ENCODE measurements at regions not wholly inside any gene's neighbourhood (a gene's known extent, or its start where the extent isn't known, plus 50 kb on each side); places are given as distances from the start of the nearest gene placed in this dataset.

DNA sequence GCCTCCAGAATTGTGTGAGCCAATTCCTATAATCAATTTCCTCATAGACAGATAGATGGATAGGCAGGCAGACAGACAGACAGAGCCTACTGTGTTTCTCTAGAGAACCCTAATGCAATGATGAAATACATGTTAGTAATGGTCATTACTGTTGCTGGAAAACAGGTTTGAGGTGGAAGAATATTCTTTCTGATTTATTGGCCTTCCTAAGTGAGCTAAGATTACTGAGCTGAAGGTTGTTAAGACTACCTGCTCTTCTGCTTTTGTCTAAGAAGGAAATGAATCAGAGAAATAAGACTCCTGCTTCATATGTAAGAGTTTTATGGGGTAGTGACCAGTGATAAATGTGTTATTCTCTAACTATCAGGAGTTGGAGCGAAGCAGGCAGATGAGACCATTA is 219.9 kb downstream of the ELAVL2 start:
- Mint-ChIP-seq H3K27ac (no peak overlapping the region), H3K9me3 (no peaks in the 10 kb centered on the region), H3K4me1 (no peaks in the 10 kb centered on the region), H3K4me3 (no peak overlapping the region), H3K27me3 (no peaks in the 10 kb centered on the region), H3K36me3 (no peaks in the 10 kb centered on the region)
- no peak for ATAC-seq

DNA sequence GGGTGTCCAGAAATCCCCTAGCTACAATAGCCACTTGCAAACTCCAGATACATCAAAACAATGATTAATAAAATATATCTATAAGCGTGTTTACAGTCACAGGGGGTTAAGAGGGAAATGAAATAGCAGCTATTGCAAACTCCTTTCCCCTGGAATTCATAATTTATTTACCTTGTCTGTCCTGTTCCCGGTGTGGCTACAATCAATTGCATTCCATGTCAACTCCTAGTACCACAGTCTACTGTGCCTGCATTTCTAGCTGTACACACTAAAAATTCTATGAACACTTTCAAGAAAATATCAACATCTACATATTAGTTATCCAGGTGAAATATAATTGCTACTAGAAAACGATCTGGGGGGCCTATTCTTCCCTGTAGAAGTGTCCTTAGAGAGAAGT is 217.6 kb downstream of the ELAVL2 start:
- H3K9me3 Mint-ChIP-seq: no peaks in the 10 kb centered on the region
- ATAC-seq: no peak
- H3K4me1 Mint-ChIP-seq: no peaks in the 10 kb centered on the region
- no peak overlapping the region for H3K27ac Mint-ChIP-seq
- no peak overlapping the region for H3K4me3 Mint-ChIP-seq
- no peaks in the 10 kb centered on the region for H3K27me3 Mint-ChIP-seq
- H3K36me3 Mint-ChIP-seq: no peaks in the 10 kb centered on the region

DNA sequence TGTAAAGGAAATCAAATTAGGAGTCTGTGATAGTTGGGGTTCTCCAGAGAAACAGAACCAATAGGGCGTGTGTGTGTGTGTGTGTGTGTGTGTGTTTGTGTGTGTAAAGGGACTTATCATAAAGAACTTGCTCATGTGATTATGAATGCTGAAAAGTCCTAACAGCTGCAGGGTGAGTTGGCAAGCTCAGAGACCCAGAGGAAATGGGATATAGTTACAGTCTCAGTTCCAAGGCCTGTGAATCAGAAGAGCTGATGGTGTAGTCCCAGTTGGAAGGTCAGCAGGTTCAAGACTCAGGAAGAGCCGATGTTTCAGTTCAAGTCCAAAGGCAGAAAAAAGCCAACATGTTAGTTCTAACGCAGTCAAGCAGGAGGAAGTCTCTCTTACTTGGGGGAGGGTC is 214.2 kb downstream of the ELAVL2 start:
- no peaks in the 10 kb centered on the region for H3K36me3 Mint-ChIP-seq
- no peaks in the 10 kb centered on the region for H3K4me1 Mint-ChIP-seq
- H3K9me3 Mint-ChIP-seq: no peaks in the 10 kb centered on the region
- no peak for ATAC-seq
- no peak overlapping the region for H3K4me3 Mint-ChIP-seq
- no peak overlapping the region for H3K27ac Mint-ChIP-seq
- no peaks in the 10 kb centered on the region for H3K27me3 Mint-ChIP-seq

DNA sequence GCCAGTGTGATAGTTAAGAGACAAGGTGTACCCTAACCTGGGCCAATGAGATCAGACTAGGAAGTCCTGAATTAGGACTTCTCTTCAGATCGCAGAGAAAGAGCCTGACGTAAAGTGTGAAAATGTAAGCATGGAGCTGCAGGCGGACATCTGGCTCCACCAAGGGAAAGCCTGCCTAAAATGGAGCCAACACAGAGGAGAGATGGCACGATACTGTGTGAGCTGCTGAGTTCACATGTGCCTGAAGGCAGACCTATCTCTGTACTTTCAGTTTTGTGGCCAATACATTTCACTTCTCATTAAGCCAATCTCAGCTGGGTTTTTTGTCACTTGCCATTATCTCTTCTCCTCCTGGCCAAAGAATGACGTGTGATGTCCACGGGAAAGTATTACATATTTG is 210.5 kb downstream of the ELAVL2 start:
- H3K4me1 Mint-ChIP-seq: no peaks in the 10 kb centered on the region
- no peak for ATAC-seq

DNA sequence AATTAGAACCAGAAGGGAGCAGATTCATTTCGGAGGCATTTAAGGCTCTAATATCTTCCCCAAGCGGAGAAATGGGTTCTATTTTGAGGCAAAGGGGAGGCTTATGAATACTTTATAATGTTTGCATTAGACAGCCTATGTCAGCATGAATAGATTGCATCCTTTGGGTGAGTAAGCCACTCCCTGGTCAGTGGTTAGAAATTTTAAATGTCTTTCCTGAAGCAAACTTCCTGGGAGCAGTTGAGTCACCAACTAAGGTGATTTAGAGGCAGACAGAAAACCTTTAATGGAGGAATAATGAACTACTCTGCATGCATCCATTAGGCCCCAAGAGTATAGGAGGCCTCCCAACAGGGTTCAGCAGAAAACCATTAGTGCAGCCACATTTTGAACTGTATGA is 204.9 kb downstream of the ELAVL2 start:
- no peak for ATAC-seq
- H3K36me3 Mint-ChIP-seq: no peaks in the 10 kb centered on the region

More for the DNA sequence above, 210.5 kb downstream of the ELAVL2 start:
- H3K9me3 Mint-ChIP-seq: no peaks in the 10 kb centered on the region
- no peaks in the 10 kb centered on the region for H3K27me3 Mint-ChIP-seq
- H3K4me3 Mint-ChIP-seq: no peak overlapping the region
- H3K36me3 Mint-ChIP-seq: no peaks in the 10 kb centered on the region
- H3K27ac Mint-ChIP-seq: no peak overlapping the region

DNA sequence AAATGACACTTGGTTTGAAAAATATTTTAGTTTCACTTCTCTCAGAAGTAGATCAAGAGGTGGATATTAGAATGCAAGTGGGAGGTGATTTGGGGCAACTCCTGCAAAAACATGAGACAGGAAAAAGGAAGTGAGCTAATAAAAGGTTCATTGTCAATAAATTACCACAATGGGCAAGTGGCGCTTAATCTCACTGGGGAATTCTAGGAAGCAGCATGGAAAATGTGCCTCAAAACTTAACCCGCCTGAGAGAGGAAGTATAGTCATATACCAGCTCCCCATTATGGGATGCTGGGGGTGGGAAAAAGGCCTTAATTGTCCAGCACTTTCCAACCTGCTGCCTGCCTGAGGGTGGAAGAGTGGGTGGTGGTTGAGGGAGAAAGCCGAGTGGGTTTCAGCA is 204.1 kb downstream of the ELAVL2 start:
- Mint-ChIP-seq H3K9me3 (peaks cover 4% of the 10 kb centered on the region), H3K27ac (no peak overlapping the region), H3K36me3 (no peaks in the 10 kb centered on the region), H3K4me1 (no peaks in the 10 kb centered on the region), H3K4me3 (no peak overlapping the region), H3K27me3 (no peaks in the 10 kb centered on the region)
- ATAC-seq: no peak

More for the DNA sequence above, 204.9 kb downstream of the ELAVL2 start:
- H3K27ac Mint-ChIP-seq: no peak overlapping the region
- H3K27me3 Mint-ChIP-seq: no peaks in the 10 kb centered on the region
- peaks cover 4% of the 10 kb centered on the region for H3K9me3 Mint-ChIP-seq
- H3K4me3 Mint-ChIP-seq: no peak overlapping the region
- no peaks in the 10 kb centered on the region for H3K4me1 Mint-ChIP-seq

DNA sequence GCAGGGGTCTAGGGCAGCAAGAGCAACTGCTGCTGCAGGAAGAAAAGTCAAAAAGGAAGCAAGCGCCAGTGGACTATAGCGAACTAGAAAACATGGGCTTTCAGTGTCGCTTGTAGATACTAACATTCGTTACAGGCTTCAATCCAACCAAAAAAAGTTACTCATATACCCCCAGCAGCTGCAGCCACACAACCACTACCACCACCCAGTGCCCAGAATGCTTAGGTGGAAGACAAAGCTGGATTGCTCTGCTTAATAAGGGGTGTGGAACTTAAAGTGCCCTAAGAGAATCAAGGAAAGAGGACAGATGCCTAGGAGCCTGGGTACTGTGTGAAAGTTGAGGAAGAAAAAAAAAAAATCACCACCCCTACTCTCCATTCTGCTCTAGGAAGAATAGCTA is 203.6 kb downstream of the ELAVL2 start:
- ATAC-seq: no peak
- no peaks in the 10 kb centered on the region for H3K27me3 Mint-ChIP-seq
- H3K27ac Mint-ChIP-seq: no peak overlapping the region
- no peaks in the 10 kb centered on the region for H3K4me1 Mint-ChIP-seq
- H3K36me3 Mint-ChIP-seq: no peaks in the 10 kb centered on the region
- H3K4me3 Mint-ChIP-seq: no peak overlapping the region
- peaks cover 4% of the 10 kb centered on the region for H3K9me3 Mint-ChIP-seq

DNA sequence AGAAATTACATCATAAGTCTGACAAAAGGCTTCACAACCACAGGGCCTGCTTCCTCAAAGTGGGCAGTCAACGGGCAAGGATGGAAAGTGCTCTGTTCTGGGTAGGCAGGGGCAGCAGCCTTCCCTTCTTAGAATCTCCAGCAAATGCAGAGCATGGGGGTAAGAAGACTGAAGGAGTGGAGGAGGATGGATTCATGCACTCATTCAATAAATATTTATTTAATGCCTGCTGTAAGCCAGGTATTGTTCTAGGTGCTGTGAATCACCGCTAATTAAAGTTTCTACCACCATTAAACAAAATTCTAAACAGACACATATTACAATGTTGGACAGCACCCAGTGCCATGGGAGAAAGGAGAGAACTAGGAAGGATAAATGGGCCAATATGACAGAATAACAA is 195.6 kb downstream of the ELAVL2 start:
- no peaks in the 10 kb centered on the region for H3K4me1 Mint-ChIP-seq
- ATAC-seq: no peak
- no peaks in the 10 kb centered on the region for H3K9me3 Mint-ChIP-seq
- H3K27ac Mint-ChIP-seq: no peak overlapping the region
- no peaks in the 10 kb centered on the region for H3K36me3 Mint-ChIP-seq
- no peaks in the 10 kb centered on the region for H3K27me3 Mint-ChIP-seq
- no peak overlapping the region for H3K4me3 Mint-ChIP-seq

DNA sequence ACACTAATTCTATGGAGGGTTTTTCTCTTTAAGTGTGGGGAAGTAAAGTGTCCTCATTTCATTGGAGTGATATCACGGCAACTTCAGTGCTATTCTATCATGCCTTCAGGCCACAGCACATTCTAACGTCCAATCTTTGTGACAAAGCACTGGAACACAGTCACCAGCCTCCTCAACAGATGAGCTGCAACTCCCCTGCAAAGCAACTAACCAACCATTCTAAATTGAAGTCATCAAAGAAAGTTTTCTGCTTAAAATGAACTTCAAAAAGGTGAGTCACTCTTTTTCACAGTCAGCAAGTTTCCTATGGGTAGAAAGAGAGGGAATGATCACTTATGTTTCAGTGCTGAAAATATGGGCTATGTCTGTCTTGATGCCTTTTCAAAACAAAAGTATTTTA is 190.8 kb downstream of the ELAVL2 start:
- Mint-ChIP-seq H3K4me1 (no peaks in the 10 kb centered on the region), H3K27me3 (no peaks in the 10 kb centered on the region), H3K9me3 (no peaks in the 10 kb centered on the region), H3K36me3 (no peaks in the 10 kb centered on the region), H3K4me3 (no peak overlapping the region), H3K27ac (no peak overlapping the region)
- no peak for ATAC-seq

DNA sequence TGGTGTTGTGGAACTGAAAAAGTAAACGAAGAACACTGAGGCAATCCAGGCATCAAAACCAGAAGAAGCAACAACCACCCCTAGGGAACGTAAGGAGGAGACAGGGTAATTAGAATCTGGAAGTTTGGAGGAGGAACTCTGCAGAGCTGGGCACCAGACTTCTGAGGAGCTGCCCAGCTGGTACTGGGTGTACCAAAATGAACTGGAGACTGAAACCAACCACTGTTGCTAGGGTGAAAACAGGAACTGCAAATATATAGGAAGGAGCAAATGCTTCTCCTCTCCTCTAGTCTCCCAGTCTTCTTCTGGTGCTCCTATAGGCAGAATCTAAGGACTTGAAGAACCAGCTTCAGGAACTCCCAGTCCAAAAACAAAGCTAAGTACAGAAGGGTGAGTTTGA is 189.8 kb downstream of the ELAVL2 start:
- no peaks in the 10 kb centered on the region for H3K9me3 Mint-ChIP-seq
- H3K36me3 Mint-ChIP-seq: no peaks in the 10 kb centered on the region
- H3K27me3 Mint-ChIP-seq: no peaks in the 10 kb centered on the region
- no peak for ATAC-seq
- H3K4me1 Mint-ChIP-seq: no peaks in the 10 kb centered on the region
- H3K4me3 Mint-ChIP-seq: no peak overlapping the region
- H3K27ac Mint-ChIP-seq: no peak overlapping the region

DNA sequence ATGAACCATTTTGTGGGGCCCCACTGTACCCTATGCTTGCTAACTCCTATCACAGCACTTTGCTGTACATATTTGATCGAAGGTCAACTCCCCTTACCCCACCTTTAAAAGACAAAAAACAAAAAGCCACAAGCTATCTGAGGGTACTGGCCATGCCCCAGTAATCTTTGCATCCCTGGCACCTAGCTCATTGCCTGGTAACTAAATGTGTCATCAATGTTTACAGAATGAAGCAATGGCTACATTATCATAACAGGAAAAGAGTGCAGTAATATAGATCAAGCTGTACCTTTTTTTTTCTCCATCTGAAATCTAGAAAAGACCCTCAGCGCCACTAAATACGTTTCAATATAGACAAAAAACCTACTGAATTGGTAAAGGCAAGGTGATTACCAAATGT is 188.0 kb downstream of the ELAVL2 start:
- ATAC-seq: no peak
- no peak overlapping the region for H3K4me3 Mint-ChIP-seq
- peaks cover 3% of the 10 kb centered on the region for H3K9me3 Mint-ChIP-seq
- H3K27ac Mint-ChIP-seq: no peak overlapping the region
- no peaks in the 10 kb centered on the region for H3K27me3 Mint-ChIP-seq
- H3K4me1 Mint-ChIP-seq: no peaks in the 10 kb centered on the region
- H3K36me3 Mint-ChIP-seq: no peaks in the 10 kb centered on the region

DNA sequence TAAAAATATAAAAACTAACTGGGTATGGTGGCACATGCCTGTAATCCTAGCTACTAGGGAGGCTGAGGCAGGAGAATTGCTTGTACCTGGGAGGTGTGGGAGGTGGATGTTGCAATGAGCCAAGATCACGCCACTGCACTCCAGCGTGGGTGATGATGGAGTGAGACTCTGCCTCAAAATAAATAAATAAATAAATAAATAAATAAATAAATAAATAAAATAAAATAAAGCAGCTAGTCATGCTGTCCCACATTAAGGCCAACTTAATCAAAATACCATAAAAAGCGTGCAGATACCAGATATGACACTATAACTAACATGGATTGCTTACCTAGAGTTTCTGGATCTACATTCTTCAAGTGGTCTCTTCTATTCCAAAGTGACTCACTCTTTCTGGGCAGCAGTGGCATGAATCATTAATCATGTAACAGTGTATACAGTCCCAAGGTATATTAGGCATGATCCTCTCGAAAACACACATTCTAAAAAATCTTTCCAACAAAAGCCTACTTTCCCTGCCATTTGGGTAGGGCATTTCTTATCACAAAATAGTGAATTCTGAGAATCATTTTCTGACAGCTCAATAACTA is 187.1 kb downstream of the ELAVL2 start:
- no peaks in the 10 kb centered on the region for H3K4me1 Mint-ChIP-seq
- no peaks in the 10 kb centered on the region for H3K36me3 Mint-ChIP-seq
- no peak overlapping the region for H3K27ac Mint-ChIP-seq
- peaks cover 5% of the 10 kb centered on the region for H3K9me3 Mint-ChIP-seq
- ATAC-seq: no peak
- H3K27me3 Mint-ChIP-seq: no peaks in the 10 kb centered on the region
- H3K4me3 Mint-ChIP-seq: no peak overlapping the region

Data from stimulated activated memory B cell treated with anti-CD40 and anti-IgM and Interleukin-4, amounts not matched to agents 10 μg/mL and 1 μg/mL and 100 μg/mL, for 72 hours (primary cell).